ENCODE measurements at regions not wholly inside any gene's neighbourhood (a gene's known extent, or its start where the extent isn't known, plus 50 kb on each side); places are given as distances from the start of the nearest gene placed in this dataset.

DNA sequence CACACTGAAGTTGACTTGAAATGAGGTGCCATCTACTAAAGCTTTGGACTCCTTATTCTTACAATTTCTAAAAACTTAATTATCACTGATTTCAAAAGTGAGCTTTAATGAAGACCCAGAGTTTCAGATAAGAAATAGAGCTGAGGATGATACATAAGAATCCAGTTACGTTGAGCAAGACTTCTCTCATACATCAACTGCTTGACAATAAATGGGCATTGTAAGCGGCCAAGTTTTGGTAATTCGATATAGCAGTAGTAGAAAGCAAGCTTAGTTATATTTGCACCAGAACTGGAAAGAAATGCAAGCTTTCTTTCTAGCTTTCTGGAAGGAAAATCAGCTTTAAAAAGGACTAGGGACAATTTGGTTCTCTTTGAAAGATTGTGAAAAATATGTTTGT is 1359.6 kb downstream of the FSCB start:
- no peaks in the 10 kb centered on the region for H3K4me1 ChIP-seq (ENCODE audit: control insufficient read depth in 2 of 2, insufficient read depth in 2 of 2, low read length in 2 of 2)
- no peaks in the 10 kb centered on the region for H3K27me3 ChIP-seq (replicated peaks in 1 of 4; ENCODE audit: control extremely low read depth in 1 of 4, control insufficient read depth in 3 of 4, insufficient read depth in 4 of 4, low read length in 3 of 4)
- ATAC-seq (ENCODE audit: low read depth) = no peak
- H3K27ac ChIP-seq (ENCODE audit: low read length in 2 of 2) = no peak overlapping the region
- H4K20me1 ChIP-seq (ENCODE audit: control insufficient read depth, insufficient read depth, low read length, poor library complexity, severe bottlenecking) = no peaks in the 10 kb centered on the region
- H3K36me3 ChIP-seq (replicated peaks in 1 of 2; ENCODE audit: control extremely low read depth in 1 of 2, control insufficient read depth in 1 of 2, extremely low read depth in 1 of 2, insufficient read depth in 2 of 2, low read length in 1 of 2) = no peaks in the 10 kb centered on the region
- no peak overlapping the region for H3K4me2 ChIP-seq (replicated peaks; ENCODE audit: low read depth, low read length, poor library complexity, severe bottlenecking)
- no peak overlapping the region for H2AFZ ChIP-seq (ENCODE audit: insufficient read depth, low read depth, low read length, poor library complexity, severe bottlenecking)
- H3K27me3 Mint-ChIP-seq = no peaks in the 10 kb centered on the region
- ChIA-PET POLR2A (no interaction called here), CTCF (no interaction called here)
- H3K9ac ChIP-seq (ENCODE audit: low read length) = no peak overlapping the region
- H3K27ac Mint-ChIP-seq = no peak overlapping the region
- TF ChIP-seq EZH2 (IDR thresholded peaks at IDR 0.05; ENCODE audit: borderline replicate concordance, insufficient read depth, low read depth, low read length, poor library complexity, severe bottlenecking) = no peak
- TF ChIP-seq, protein P1, sequence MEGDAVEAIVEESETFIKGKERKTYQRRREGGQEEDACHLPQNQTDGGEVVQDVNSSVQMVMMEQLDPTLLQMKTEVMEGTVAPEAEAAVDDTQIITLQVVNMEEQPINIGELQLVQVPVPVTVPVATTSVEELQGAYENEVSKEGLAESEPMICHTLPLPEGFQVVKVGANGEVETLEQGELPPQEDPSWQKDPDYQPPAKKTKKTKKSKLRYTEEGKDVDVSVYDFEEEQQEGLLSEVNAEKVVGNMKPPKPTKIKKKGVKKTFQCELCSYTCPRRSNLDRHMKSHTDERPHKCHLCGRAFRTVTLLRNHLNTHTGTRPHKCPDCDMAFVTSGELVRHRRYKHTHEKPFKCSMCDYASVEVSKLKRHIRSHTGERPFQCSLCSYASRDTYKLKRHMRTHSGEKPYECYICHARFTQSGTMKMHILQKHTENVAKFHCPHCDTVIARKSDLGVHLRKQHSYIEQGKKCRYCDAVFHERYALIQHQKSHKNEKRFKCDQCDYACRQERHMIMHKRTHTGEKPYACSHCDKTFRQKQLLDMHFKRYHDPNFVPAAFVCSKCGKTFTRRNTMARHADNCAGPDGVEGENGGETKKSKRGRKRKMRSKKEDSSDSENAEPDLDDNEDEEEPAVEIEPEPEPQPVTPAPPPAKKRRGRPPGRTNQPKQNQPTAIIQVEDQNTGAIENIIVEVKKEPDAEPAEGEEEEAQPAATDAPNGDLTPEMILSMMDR (IDR thresholded peaks at IDR 0.05) = no peak
- H3K4me1 Mint-ChIP-seq = no peaks in the 10 kb centered on the region
- DNase-seq = no peak
- H3K9me3 ChIP-seq (ENCODE audit: control extremely low read depth in 1 of 3, control insufficient read depth in 2 of 3, insufficient read depth in 1 of 3, low read length in 2 of 3) = peaks cover 0 to 2% (median 0%) of the 10 kb centered on the region in 3 donors
- no peaks in the 10 kb centered on the region for H3K9me3 Mint-ChIP-seq (ENCODE audit: insufficient read depth)
- no peak overlapping the region for H3K4me3 ChIP-seq (ENCODE audit: control extremely low read depth in 1 of 5, extremely low read depth in 1 of 5, insufficient read depth in 1 of 5, low read depth in 2 of 5, low read length in 4 of 5)
- H3K4me3 Mint-ChIP-seq = no peak overlapping the region
- H3K79me2 ChIP-seq (ENCODE audit: control insufficient read depth, insufficient read depth, low read length) = no peaks in the 10 kb centered on the region
- intact Hi-C loops (cut with micrococcal nuclease) = no loop called here
- no CpG with 5 or more reads among the region's 3 CpGs for WGBS (ENCODE audit: insufficient coverage)

- intact Hi-C loops (cut with micrococcal nuclease) = no loop called here
- H3K27ac ChIP-seq (ENCODE audit: low read length in 2 of 2) = no peak overlapping the region
- Mint-ChIP-seq H3K4me3 (no peak overlapping the region), H3K9me3 (ENCODE audit: insufficient read depth) (no peaks in the 10 kb centered on the region), H3K27me3 (no peaks in the 10 kb centered on the region), H3K27ac (no peak overlapping the region), H3K4me1 (no peaks in the 10 kb centered on the region)
- no peaks in the 10 kb centered on the region for H3K79me2 ChIP-seq (ENCODE audit: control insufficient read depth, insufficient read depth, low read length)
- no peaks in the 10 kb centered on the region for H3K27me3 ChIP-seq (replicated peaks in 1 of 4; ENCODE audit: control extremely low read depth in 1 of 4, control insufficient read depth in 3 of 4, insufficient read depth in 4 of 4, low read length in 3 of 4)
- WGBS (ENCODE audit: insufficient coverage) = no CpG with 5 or more reads among the region's 2 CpGs
- H2AFZ ChIP-seq (ENCODE audit: insufficient read depth, low read depth, low read length, poor library complexity, severe bottlenecking) = no peak overlapping the region
- H3K9ac ChIP-seq (ENCODE audit: low read length) = no peak overlapping the region
- H3K4me1 ChIP-seq (ENCODE audit: control insufficient read depth in 2 of 2, insufficient read depth in 2 of 2, low read length in 2 of 2) = no peaks in the 10 kb centered on the region
- CTCF ChIA-PET = no interaction called here
- no peak overlapping the region for H3K4me2 ChIP-seq (replicated peaks; ENCODE audit: low read depth, low read length, poor library complexity, severe bottlenecking)
- H3K36me3 ChIP-seq (replicated peaks in 1 of 2; ENCODE audit: control extremely low read depth in 1 of 2, control insufficient read depth in 1 of 2, extremely low read depth in 1 of 2, insufficient read depth in 2 of 2, low read length in 1 of 2) = no peaks in the 10 kb centered on the region
- TF ChIP-seq, protein P1 (IDR thresholded peaks at IDR 0.05) = no peak
- no peak for TF ChIP-seq EZH2 (IDR thresholded peaks at IDR 0.05; ENCODE audit: borderline replicate concordance, insufficient read depth, low read depth, low read length, poor library complexity, severe bottlenecking)
- POLR2A ChIA-PET = no interaction called here
- no peaks in the 10 kb centered on the region for H4K20me1 ChIP-seq (ENCODE audit: control insufficient read depth, insufficient read depth, low read length, poor library complexity, severe bottlenecking)
- peaks cover 0 to 4% (median 2%) of the 10 kb centered on the region in 3 donors for H3K9me3 ChIP-seq (ENCODE audit: control extremely low read depth in 1 of 3, control insufficient read depth in 2 of 3, insufficient read depth in 1 of 3, low read length in 2 of 3)
- no peak overlapping the region for H3K4me3 ChIP-seq (ENCODE audit: control extremely low read depth in 1 of 5, extremely low read depth in 1 of 5, insufficient read depth in 1 of 5, low read depth in 2 of 5, low read length in 4 of 5)
- ATAC-seq (ENCODE audit: low read depth) = no peak
- no peak for DNase-seq
These were observed 1361.7 kb downstream of the FSCB start for GRCh38 chr14:43145361-43145760.

Data from B cell (primary cell).